ENCODE measurements at regions not wholly inside any gene's neighbourhood (a gene's known extent, or its start where the extent isn't known, plus 50 kb on each side); places are given as distances from the start of the nearest gene placed in this dataset.

- no peak for DNase-seq (ENCODE audit: low spot score in 2 of 2)
- intact Hi-C loops (cut with DNase I; ENCODE audit: low total_unique reads): no loop called here
- H3K4me1 ChIP-seq: no peaks in the 10 kb centered on the region
- no peak for TF ChIP-seq POLR2A (IDR thresholded peaks at IDR 0.05)
- TF ChIP-seq POLR2AphosphoS5 (IDR thresholded peaks at IDR 0.05): no peak
- TF ChIP-seq CTCF (IDR thresholded peaks at IDR 0.05): no peak
- H3K36me3 ChIP-seq: peaks cover 4% of the 10 kb centered on the region
- no peaks in the 10 kb centered on the region for H3K27me3 ChIP-seq
- H3K4me3 ChIP-seq: no peak overlapping the region
- H3K9me3 ChIP-seq: peaks cover 0 to 4% of the 10 kb centered on the region in 2 donors
- H3K27ac ChIP-seq: no peak overlapping the region
These were observed 434.7 kb downstream of the GRIA2 start for GRCh38 chr4:157655096-157655809.

- Histone ChIP-seq H3K27ac (no peak overlapping the region), H3K4me1 (no peaks in the 10 kb centered on the region), H3K9me3 (peaks cover 0 to 15% of the 10 kb centered on the region in 2 donors), H3K36me3 (no peaks in the 10 kb centered on the region), H3K4me3 (no peak overlapping the region), H3K27me3 (no peaks in the 10 kb centered on the region)
- intact Hi-C loops (cut with DNase I; ENCODE audit: low total_unique reads): no loop called here
- no peak for TF ChIP-seq POLR2A (IDR thresholded peaks at IDR 0.05)
- no peak for DNase-seq (ENCODE audit: low spot score in 2 of 2)
These were observed 422.7 kb downstream of the GRIA2 start for GRCh38 chr4:157643257-157643656.

- TF ChIP-seq CTCF (IDR thresholded peaks at IDR 0.05): no peak
- no peak for TF ChIP-seq POLR2AphosphoS5 (IDR thresholded peaks at IDR 0.05)
- no peak for TF ChIP-seq POLR2A (IDR thresholded peaks at IDR 0.05)
- intact Hi-C loops (cut with DNase I; ENCODE audit: low total_unique reads): no loop called here
- Histone ChIP-seq H3K36me3 (no peaks in the 10 kb centered on the region), H3K9me3 (peaks cover 0 to 11% of the 10 kb centered on the region in 2 donors), H3K4me3 (no peak overlapping the region), H3K4me1 (no peaks in the 10 kb centered on the region), H3K27me3 (no peaks in the 10 kb centered on the region), H3K27ac (no peak overlapping the region)
- no peak for DNase-seq (ENCODE audit: low spot score in 2 of 2)
These were observed 413.5 kb downstream of the GRIA2 start for GRCh38 chr4:157634057-157634456.

GRCh38 chr4:157616741-157617472, 396.4 kb downstream of the GRIA2 start:
- H3K27me3 ChIP-seq: no peaks in the 10 kb centered on the region
- no peak overlapping the region for H3K27ac ChIP-seq
- no peak overlapping the region for H3K4me3 ChIP-seq
- intact Hi-C loops (cut with DNase I; ENCODE audit: low total_unique reads): no loop called here
- no peak for TF ChIP-seq CTCF (IDR thresholded peaks at IDR 0.05)
- no peak for DNase-seq (ENCODE audit: low spot score in 2 of 2)
- H3K36me3 ChIP-seq: no peaks in the 10 kb centered on the region
- H3K9me3 ChIP-seq: no peaks in the 10 kb centered on the region
- no peaks in the 10 kb centered on the region for H3K4me1 ChIP-seq

GRCh38 chr4:157607996-157608395, 387.5 kb downstream of the GRIA2 start:
- H3K27me3 ChIP-seq: no peaks in the 10 kb centered on the region

More at GRCh38 chr4:157607996-157608395, 387.5 kb downstream of the GRIA2 start:
- no peaks in the 10 kb centered on the region for H3K9me3 ChIP-seq
- DNase-seq (ENCODE audit: low spot score in 2 of 2): no peak
- intact Hi-C loops (cut with DNase I; ENCODE audit: low total_unique reads): loop anchor here (5.0 kb wide), 1 partner anchor 434 kb away; no protein-coding TSS in a partner anchor
- no peak overlapping the region for H3K4me3 ChIP-seq
- no peak overlapping the region for H3K27ac ChIP-seq
- TF ChIP-seq POLR2A (IDR thresholded peaks at IDR 0.05): no peak
- no peak for TF ChIP-seq CTCF (IDR thresholded peaks at IDR 0.05)
- TF ChIP-seq POLR2AphosphoS5 (IDR thresholded peaks at IDR 0.05): no peak
- H3K4me1 ChIP-seq: no peaks in the 10 kb centered on the region
- peaks cover 4% of the 10 kb centered on the region for H3K36me3 ChIP-seq
